CD4-positive, alpha-beta T cell (primary cell): ENCODE measurements at regions not wholly inside any gene's neighbourhood (a gene's known extent, or its start where the extent isn't known, plus 50 kb on each side); places are given as distances from the start of the nearest gene placed in this dataset.

ENCODE experiments used
- ATAC-seq: fragments of 200-7000 bp; cut with Tn5 transposase; one replicate; pipeline ENCODE4 v1.10.0; 2022; ENCODE audit warnings: mild to moderate bottlenecking; ENCODE audit not compliant: poor library complexity
- CTCF ChIA-PET: fragments of 350-600 bp; sonication (Branson Sonifier 250); formaldehyde crosslinking; loops from one replicate; lab custom pipeline; 2021; ENCODE audit warnings: antibody characterized with exemption, inconsistent platforms; lab: Charles Lee
- POLR2A ChIA-PET: fragments of 350-600 bp; sonication (Branson Sonifier 250); formaldehyde crosslinking; loops from one replicate; lab custom pipeline; 2021; ENCODE audit warnings: antibody characterized with exemption, inconsistent platforms; lab: Charles Lee
- DNase-seq, 14 experiments: peaks; one replicate each; pipeline ENCODE4 v3.0.0-alpha.2; 2013 to 2020; ENCODE audit warnings: mixed read lengths in 2 of 14
- H3K27ac ChIP-seq, 2 donors: one replicate each; pipeline versions ENCODE4 v1.5.1 to v1.7.0; 2013; ENCODE audit warnings: low read length in 2 of 2, low read depth in 1 of 2, mild to moderate bottlenecking in 1 of 2
- H3K27me3 ChIP-seq, 2 experiments: 1 replicate in 1 of 2; 2 replicates in 1 of 2; pipeline versions ENCODE4 v1.6.1 to v1.7.0; 2013; ENCODE audit warnings: low read length in 2 of 2, control low read depth in 1 of 2, mild to moderate bottlenecking in 1 of 2, moderate library complexity in 1 of 2; ENCODE audit not compliant: insufficient read depth in 2 of 2, control insufficient read depth in 1 of 2
- H3K36me3 ChIP-seq: one replicate; pipeline ENCODE4 v1.6.1; 2013; ENCODE audit warnings: low read length, control low read depth; ENCODE audit not compliant: insufficient read depth
- H3K4me1 ChIP-seq: one replicate; pipeline ENCODE4 v1.6.1; 2013; ENCODE audit warnings: low read length, control low read depth; ENCODE audit not compliant: insufficient read depth
- H3K4me3 ChIP-seq: one replicate; pipeline ENCODE4 v1.5.1; 2013; ENCODE audit warnings: mild to moderate bottlenecking, low read length, moderate library complexity
- H3K9me3 ChIP-seq, 2 experiments: 1 replicate in 1 of 2; 2 replicates in 1 of 2; pipeline versions ENCODE4 v1.6.1 to v1.7.0; 2013; ENCODE audit warnings: low read length in 2 of 2, mild to moderate bottlenecking in 2 of 2, control low read depth in 1 of 2, moderate library complexity in 1 of 2; ENCODE audit not compliant: control insufficient read depth in 1 of 2, insufficient read depth in 1 of 2
- H3K27ac Mint-ChIP-seq: one replicate; pipeline ENCODE4 v1.8.0; 2020; ENCODE audit warnings: mixed read lengths
- H3K27me3 Mint-ChIP-seq: one replicate; pipeline ENCODE4 v1.8.0; 2021; ENCODE audit warnings: mixed read lengths
- H3K36me3 Mint-ChIP-seq: one replicate; pipeline ENCODE4 v1.8.0; 2021; ENCODE audit warnings: low read depth, mixed read lengths
- H3K4me1 Mint-ChIP-seq: one replicate; pipeline ENCODE4 v1.8.0; 2021; ENCODE audit warnings: low read depth, mixed read lengths
- H3K4me3 Mint-ChIP-seq: one replicate; pipeline ENCODE4 v1.8.0; 2020; ENCODE audit warnings: mild to moderate bottlenecking, mixed read lengths
- H3K9me3 Mint-ChIP-seq: one replicate; pipeline ENCODE4 v1.8.0; 2020; ENCODE audit warnings: mixed read lengths
- intact Hi-C, 2 experiments: fragments of 100-400 bp; cut with DNase I in 1 of 2; cut with micrococcal nuclease in 1 of 2; formaldehyde crosslinking; loops; one replicate each; pipeline versions ENCODE4 v1.15.1 to v1.9.0; 2023 to 2025; cut with DNase I, micrococcal nuclease
- TF ChIP-seq, protein P1 (sequence below): fragments of 200-600 bp; IDR thresholded peaks from one replicate; pipeline ENCODE4 v1.8.0; 2022; ENCODE audit warnings: antibody characterized with exemption, mild to moderate bottlenecking

DNA sequence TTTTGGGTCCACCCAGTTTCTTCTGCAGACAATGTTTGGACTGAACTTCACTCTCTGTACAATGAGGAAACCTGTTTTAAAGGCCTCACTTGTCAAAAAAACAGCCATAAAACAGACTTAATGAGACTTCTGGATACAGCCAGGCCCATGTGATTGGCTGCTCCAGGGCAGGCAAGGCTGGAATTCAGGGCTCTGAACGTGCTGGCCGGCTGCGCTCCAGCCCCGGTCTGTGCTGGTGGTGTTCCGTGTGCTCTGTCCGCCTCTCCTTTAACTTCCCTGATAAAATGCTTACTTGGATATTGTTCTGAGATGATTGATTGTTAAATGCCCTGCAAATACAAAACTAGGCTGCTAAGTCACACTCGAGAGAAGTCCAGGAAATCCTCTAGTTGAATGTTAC lies 131.2 kb upstream of the KLF4 start:
- TF ChIP-seq, protein P1, sequence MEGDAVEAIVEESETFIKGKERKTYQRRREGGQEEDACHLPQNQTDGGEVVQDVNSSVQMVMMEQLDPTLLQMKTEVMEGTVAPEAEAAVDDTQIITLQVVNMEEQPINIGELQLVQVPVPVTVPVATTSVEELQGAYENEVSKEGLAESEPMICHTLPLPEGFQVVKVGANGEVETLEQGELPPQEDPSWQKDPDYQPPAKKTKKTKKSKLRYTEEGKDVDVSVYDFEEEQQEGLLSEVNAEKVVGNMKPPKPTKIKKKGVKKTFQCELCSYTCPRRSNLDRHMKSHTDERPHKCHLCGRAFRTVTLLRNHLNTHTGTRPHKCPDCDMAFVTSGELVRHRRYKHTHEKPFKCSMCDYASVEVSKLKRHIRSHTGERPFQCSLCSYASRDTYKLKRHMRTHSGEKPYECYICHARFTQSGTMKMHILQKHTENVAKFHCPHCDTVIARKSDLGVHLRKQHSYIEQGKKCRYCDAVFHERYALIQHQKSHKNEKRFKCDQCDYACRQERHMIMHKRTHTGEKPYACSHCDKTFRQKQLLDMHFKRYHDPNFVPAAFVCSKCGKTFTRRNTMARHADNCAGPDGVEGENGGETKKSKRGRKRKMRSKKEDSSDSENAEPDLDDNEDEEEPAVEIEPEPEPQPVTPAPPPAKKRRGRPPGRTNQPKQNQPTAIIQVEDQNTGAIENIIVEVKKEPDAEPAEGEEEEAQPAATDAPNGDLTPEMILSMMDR, result no peak
- no peak overlapping the region for H3K4me3 Mint-ChIP-seq
- DNase-seq (no peak), ATAC-seq (no peak)
- H3K36me3 ChIP-seq, result no peaks in the 10 kb centered on the region
- no peak overlapping the region for H3K27ac Mint-ChIP-seq
- H3K36me3 Mint-ChIP-seq, result no peaks in the 10 kb centered on the region
- intact Hi-C loops, result no loop called here
- CTCF ChIA-PET, result no interaction called here
- H3K9me3 Mint-ChIP-seq, result no peaks in the 10 kb centered on the region
- POLR2A ChIA-PET, result no interaction called here
- H3K9me3 ChIP-seq, result peaks cover 0 to 10% of the 10 kb centered on the region in 2 experiments
- H3K27ac ChIP-seq, result no peak overlapping the region
- H3K4me1 Mint-ChIP-seq, result no peaks in the 10 kb centered on the region
- H3K4me3 ChIP-seq, result no peak overlapping the region
- no peaks in the 10 kb centered on the region for H3K4me1 ChIP-seq
- H3K27me3 Mint-ChIP-seq, result no peaks in the 10 kb centered on the region
- H3K27me3 ChIP-seq, result no peaks in the 10 kb centered on the region

DNA sequence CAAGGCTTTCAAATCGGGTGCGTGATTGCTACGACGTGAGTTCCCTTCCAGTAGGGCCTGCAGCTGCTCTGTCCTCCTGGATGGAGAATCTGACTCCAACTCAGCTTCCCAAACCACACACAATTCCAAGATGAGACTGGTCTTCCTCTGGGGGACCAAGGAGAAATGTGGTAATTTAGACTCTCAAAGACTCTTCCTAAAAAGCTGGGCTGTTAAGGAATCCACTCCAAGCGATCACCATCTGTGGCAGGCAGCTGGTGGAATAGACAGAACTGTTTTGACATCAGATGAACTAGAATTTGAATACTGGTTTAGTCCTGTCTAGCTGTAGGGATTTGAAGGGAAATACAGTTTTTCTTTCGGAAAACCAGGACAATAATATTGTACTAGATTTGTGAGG lies 130.7 kb upstream of the KLF4 start:
- DNase-seq, result no peak
- intact Hi-C loops, result no loop called here
- Histone ChIP-seq H3K27me3 (no peaks in the 10 kb centered on the region), H3K4me1 (no peaks in the 10 kb centered on the region), H3K4me3 (no peak overlapping the region), H3K36me3 (no peaks in the 10 kb centered on the region), H3K27ac (no peak overlapping the region), H3K9me3 (peaks cover 0 to 10% of the 10 kb centered on the region in 2 experiments)
- TF ChIP-seq, protein P1, result no peak
- no peak for ATAC-seq
- Mint-ChIP-seq H3K27me3 (no peaks in the 10 kb centered on the region), H3K9me3 (no peaks in the 10 kb centered on the region), H3K27ac (no peak overlapping the region), H3K4me1 (no peaks in the 10 kb centered on the region), H3K36me3 (no peaks in the 10 kb centered on the region), H3K4me3 (no peak overlapping the region)
- ChIA-PET CTCF (no interaction called here), POLR2A (no interaction called here)

DNA sequence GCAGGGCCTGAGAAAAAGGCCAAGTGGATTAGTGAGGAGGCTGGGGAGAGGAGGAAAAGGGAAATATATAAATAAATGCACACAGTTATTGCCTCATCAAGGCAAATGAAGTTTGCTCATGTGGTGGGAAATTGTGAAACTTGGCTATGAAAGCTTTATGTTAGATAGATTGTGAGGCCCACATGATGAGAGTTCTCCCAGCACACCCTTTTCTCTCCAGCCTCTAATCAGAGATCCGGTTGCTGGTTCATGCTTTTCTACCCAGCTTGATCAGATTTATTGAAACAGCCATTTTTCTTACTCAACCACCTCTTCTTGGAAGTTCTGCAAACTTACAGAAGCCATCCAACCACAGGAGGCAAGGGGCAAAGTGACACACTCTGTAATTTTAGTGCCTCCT lies 125.8 kb upstream of the KLF4 start:
- Mint-ChIP-seq H3K4me3 (no peak overlapping the region), H3K4me1 (no peaks in the 10 kb centered on the region), H3K9me3 (no peaks in the 10 kb centered on the region), H3K27me3 (peaks cover 4% of the 10 kb centered on the region), H3K27ac (no peak overlapping the region), H3K36me3 (no peaks in the 10 kb centered on the region)
- intact Hi-C loops, result no loop called here
- H3K27me3 ChIP-seq, result no peaks in the 10 kb centered on the region
- peak in 3 of 14 experiments; percentile 10 to 29 (median 13) for DNase-seq
- peaks cover 0 to 15% of the 10 kb centered on the region in 2 experiments for H3K9me3 ChIP-seq
- no peak overlapping the region for H3K4me3 ChIP-seq
- H3K4me1 ChIP-seq, result no peaks in the 10 kb centered on the region
- no peak overlapping the region for H3K27ac ChIP-seq
- ChIA-PET POLR2A (no interaction called here), CTCF (no interaction called here)
- no peak for ATAC-seq
- TF ChIP-seq, protein P1, result no peak
- no peaks in the 10 kb centered on the region for H3K36me3 ChIP-seq
